Heart left ventricle (tissue), 16 donors: ENCODE measurements at regions not wholly inside any gene's neighbourhood (a gene's known extent, or its start where the extent isn't known, plus 50 kb on each side); places are given as distances from the start of the nearest gene placed in this dataset.

Experiments used
- ATAC-seq, 4 donors: fragments of 200-7000 bp; cut with Tn5 transposase; one replicate each; pipeline ENCODE4 v1.9.1; 2020 to 2022; ENCODE audit warnings: moderate library complexity in 4 of 4, mild to moderate bottlenecking in 3 of 4, moderate number of reproducible peaks in 1 of 4
- DNase-seq, 5 donors: peaks; one replicate each; pipeline ENCODE4 v3.0.0-alpha.2; 2020
- H3K27ac ChIP-seq, 12 donors: fragments of 200-600 bp; sonication (generic) in 4 of 12; one replicate each; pipeline versions ENCODE4 v1.5.0 to v1.8.0; 2016 to 2022; ENCODE audit warnings: mild to moderate bottlenecking in 2 of 12
- H3K27me3 ChIP-seq, 9 donors: fragments of 200-600 bp; sonication (generic) in 2 of 9; one replicate each; pipeline versions ENCODE4 v1.5.1 to v1.8.0; 2016 to 2022; ENCODE audit warnings: mild to moderate bottlenecking in 3 of 9
- H3K36me3 ChIP-seq, 9 donors: fragments of 200-600 bp; sonication (generic) in 2 of 9; one replicate each; pipeline versions ENCODE4 v1.5.0 to v1.8.0; 2018 to 2022; ENCODE audit warnings: mild to moderate bottlenecking in 2 of 9
- H3K4me1 ChIP-seq, 12 donors: fragments of 200-600 bp; sonication (generic) in 4 of 12; one replicate each; pipeline versions ENCODE4 v1.5.0 to v1.8.0; 2016 to 2022; ENCODE audit warnings: mild to moderate bottlenecking in 3 of 12
- H3K4me3 ChIP-seq, 12 donors: fragments of 200-600 bp; sonication (generic) in 4 of 12; one replicate each; pipeline versions ENCODE4 v1.5.0 to v1.8.0; 2017 to 2022; ENCODE audit warnings: mild to moderate bottlenecking in 9 of 12, moderate library complexity in 4 of 12
- H3K9me3 ChIP-seq, 12 donors: fragments of 200-600 bp; sonication (generic) in 4 of 12; one replicate each; pipeline versions ENCODE4 v1.5.0 to v1.8.0; 2016 to 2022; ENCODE audit warnings: mild to moderate bottlenecking in 1 of 12
- CTCF ChIP-seq, 12 donors: fragments of 200-600 bp; sonication (generic) in 4 of 12; IDR thresholded peaks; one replicate each; pipeline versions ENCODE4 v1.5.0 to v1.8.0; 2018 to 2022; ENCODE audit warnings: antibody characterized with exemption in 12 of 12, mild to moderate bottlenecking in 5 of 12
- POLR2A ChIP-seq, 2 donors: fragments of 450-650 bp; IDR thresholded peaks; one replicate each; pipeline ENCODE4 v1.6.1; 2017; ENCODE audit warnings: antibody characterized with exemption in 2 of 2, mild to moderate bottlenecking in 2 of 2, moderate library complexity in 2 of 2
- WGBS, 4 donors: extraction: QIAGEN DNeasy Blood & Tissue Kit in 2 of 4; methylation state at CpG; one replicate each; pipeline versions ENCODE4 v1.1.5 to v1.1.7; 2013 to 2018; 5-methylcytosine and 5-hydroxymethylcytosine counted together
- intact Hi-C, 10 donors: fragments of 100-400 bp; cut with DNase I; formaldehyde crosslinking; loops; one replicate each; pipeline versions ENCODE4 v1.11.1 to v1.14.2; 2022
- donor health status: ischemic (EF 13 %, LVEDD 7.1; RV severe dilation, severe dysfunction).
- donor health status: healthy with polysubstance abuse.
- donor health status: DM: no; HTN: yes; CAD: no.
- donor health status: DM: no; HTN: no; CAD: no.
- donor health status: ischemic (EF 25% LVEDD 6.9; RV normal size, moderate dysfunction).
- donor health status: ischemic (EF 25% LVEDD 5.7; RV mildly dilated, moderate dysfunction).
- donor health status: healthy.
- donor health status: DM: yes; HTN: yes; CAD: no.
- donor health status: ischemic (EF 35%, LVEDD 5.7; RV mildly dilated, moderate dysfunction).
- donor health status: nonischemic (EF 11% LVEDD 7.7; RV severe dilation, severe dysfunction).
- donor health status: DM: yes; HTN: yes; CAD: no.
- donor health status: PGD.
- donor health status: ischemic (EF 29% LVEDD 5.4; RV normal size, mild dysfunction).
- donor health status: nonischemic (EF 23%, LVEDD 6.1; RV moderate dilation, normal function).

- intact Hi-C loops: loop anchor here in 1 of 10 donors (5.0 kb wide), 1 partner anchor 217 kb away; the partner anchor contains the start of gene BCL6
- ATAC-seq (no peak), DNase-seq (no peak)
- no peak for TF ChIP-seq POLR2A (IDR thresholded peaks at IDR 0.05)
- TF ChIP-seq CTCF (IDR thresholded peaks at IDR 0.05): no peak
- no peaks in the 10 kb centered on the region for H3K27me3 ChIP-seq
- H3K4me1 ChIP-seq: peaks cover 0 to 51% (median 8%) of the 10 kb centered on the region in 12 donors
- H3K9me3 ChIP-seq: no peaks in the 10 kb centered on the region
- no peaks in the 10 kb centered on the region for H3K36me3 ChIP-seq
- 87 to 94% (median 93%) methylated on average over 2 of the region's 2 CpGs for WGBS, 4 donors
- peak overlapping the region in 11 of 12 donors; percentile 32 to 94 (median 84) for H3K27ac ChIP-seq
- peak overlapping the region in 7 of 12 donors; percentile 0 to 45 (median 15) for H3K4me3 ChIP-seq
Observed at GRCh38 chr3:187964760-187965159, 189.2 kb upstream of the LPP start.

GRCh38 chr3:187966096-187966495, 187.9 kb upstream of the LPP start:
- Histone ChIP-seq H3K9me3 (no peaks in the 10 kb centered on the region), H3K27me3 (no peaks in the 10 kb centered on the region), H3K36me3 (no peaks in the 10 kb centered on the region), H3K4me3 (no peak overlapping the region), H3K27ac (peak overlapping the region in 7 of 12 donors; percentile 30 to 94 (median 67)), H3K4me1 (peaks cover 0 to 51% (median 8%) of the 10 kb centered on the region in 12 donors)
- intact Hi-C loops: loop anchor here in 1 of 10 donors (5.0 kb wide), 1 partner anchor 219 kb away; the partner anchor contains the start of gene BCL6
- DNase-seq (no peak), ATAC-seq (no peak)
- TF ChIP-seq CTCF (IDR thresholded peaks at IDR 0.05): no peak
- no peak for TF ChIP-seq POLR2A (IDR thresholded peaks at IDR 0.05)
- WGBS, 4 donors: 73 to 75% (median 74%) methylated on average over 4 of the region's 4 CpGs

- DNase-seq (no peak), ATAC-seq (no peak)
- Histone ChIP-seq H3K27ac (peak overlapping the region in 7 of 12 donors; percentile 30 to 94 (median 67)), H3K9me3 (no peaks in the 10 kb centered on the region), H3K36me3 (no peaks in the 10 kb centered on the region), H3K4me1 (peaks cover 0 to 51% (median 8%) of the 10 kb centered on the region in 12 donors), H3K27me3 (no peaks in the 10 kb centered on the region), H3K4me3 (no peak overlapping the region)
- 41 to 50% (median 45%) methylated on average over 8 of the region's 8 CpGs for WGBS, 4 donors
- TF ChIP-seq CTCF (IDR thresholded peaks at IDR 0.05) (no peak), POLR2A (IDR thresholded peaks at IDR 0.05) (no peak)
- intact Hi-C loops: loop anchor here in 1 of 10 donors (5.0 kb wide), 1 partner anchor 220 kb away; the partner anchor contains the start of gene BCL6
Observed at GRCh38 chr3:187966636-187967406, 187.1 kb upstream of the LPP start.

- 52 to 57% (median 55%) methylated on average over 5 of the region's 5 CpGs for WGBS, 4 donors
- DNase-seq (no peak), ATAC-seq (no peak)
- Histone ChIP-seq H3K4me1 (peaks cover 0 to 43% (median 8%) of the 10 kb centered on the region in 12 donors), H3K4me3 (no peak overlapping the region), H3K36me3 (no peaks in the 10 kb centered on the region), H3K27ac (peak overlapping the region in 3 of 12 donors; percentile 5 to 17 (median 9)), H3K9me3 (no peaks in the 10 kb centered on the region), H3K27me3 (no peaks in the 10 kb centered on the region)
- TF ChIP-seq POLR2A (IDR thresholded peaks at IDR 0.05) (no peak), CTCF (IDR thresholded peaks at IDR 0.05) (no peak)
- intact Hi-C loops: loop anchor here in 1 of 10 donors (5.0 kb wide), 1 partner anchor 221 kb away; the partner anchor contains the start of gene BCL6
Observed at GRCh38 chr3:187967993-187968392, 186.0 kb upstream of the LPP start.
